NCI-H187 treated with DMSO at 0.1 percent for 48 hours (cell line): ENCODE measurements at regions not wholly inside any gene's neighbourhood (a gene's known extent, or its start where the extent isn't known, plus 50 kb on each side); places are given as distances from the start of the nearest gene placed in this dataset.
"Not testable (repeated sequence)": the region's sequence is repeated elsewhere in the genome, so short reads cannot be mapped to it uniquely, and the experiment has no call there.

Source experiments
- DNase-seq: peaks from one replicate; lab custom pipeline; 2025; lab: John Stamatoyannopoulos, UW

- DNase-seq, result no peak
These were observed 226.3 kb upstream of the NPVF start for GRCh38 chr7:25454562-25455041.

- DNase-seq, result no peak
These were observed 227.5 kb upstream of the NPVF start for GRCh38 chr7:25455683-25456251.

- no peak for DNase-seq
These were observed 228.3 kb upstream of the NPVF start for GRCh38 chr7:25456467-25457171.

- DNase-seq, result no peak
These were observed 230.8 kb upstream of the NPVF start for GRCh38 chr7:25459057-25459456.

GRCh38 chr7:25460433-25460832 lies 232.1 kb upstream of the NPVF start:
- DNase-seq, result no peak

GRCh38 chr7:25469669-25470068 lies 241.4 kb upstream of the NPVF start:
- no peak for DNase-seq

- no peak for DNase-seq
These were observed 248.7 kb upstream of the NPVF start for GRCh38 chr7:25476863-25477499.

- not testable (repeated sequence) for DNase-seq
These were observed 249.9 kb upstream of the NPVF start for GRCh38 chr7:25478221-25478620.

GRCh38 chr7:25478925-25479324 lies 250.6 kb upstream of the NPVF start:
- no peak for DNase-seq

- DNase-seq, result no peak
These were observed 253.6 kb upstream of the NPVF start for GRCh38 chr7:25481891-25482290.

GRCh38 chr7:25482631-25483030 lies 254.3 kb upstream of the NPVF start:
- no peak for DNase-seq

- DNase-seq, result no peak
These were observed 256.7 kb upstream of the NPVF start for GRCh38 chr7:25485026-25485425.

- DNase-seq, result no peak
These were observed 258.4 kb upstream of the NPVF start for GRCh38 chr7:25486656-25487055.

- no peak for DNase-seq
These were observed 265.6 kb upstream of the NPVF start for GRCh38 chr7:25493805-25494366.

- DNase-seq, result no peak
These were observed 266.6 kb upstream of the NPVF start for GRCh38 chr7:25494896-25495295.

GRCh38 chr7:25495342-25496250 lies 267.3 kb upstream of the NPVF start:
- peak; percentile 13 for DNase-seq

- DNase-seq, result no peak
These were observed 268.4 kb upstream of the NPVF start for GRCh38 chr7:25496476-25497368.

GRCh38 chr7:25500393-25500921 lies 272.2 kb upstream of the NPVF start:
- no peak for DNase-seq

- no peak for DNase-seq
These were observed 275.0 kb upstream of the NPVF start for GRCh38 chr7:25503306-25503705.

- DNase-seq, result no peak
These were observed 283.9 kb upstream of the NPVF start for GRCh38 chr7:25512061-25512687.
